ENCODE measurements at regions not wholly inside any gene's neighbourhood (a gene's known extent, or its start where the extent isn't known, plus 50 kb on each side); places are given as distances from the start of the nearest gene placed in this dataset.

GRCh38 chr14:38930022-38930421 lies 173.0 kb downstream of the SEC23A start:
- TF ChIP-seq CTCF (IDR thresholded peaks at IDR 0.05) (no peak), POLR2A (IDR thresholded peaks at IDR 0.05) (no peak)

Measured in body of pancreas (tissue), 4 donors.